Sigmoid colon (tissue), 6 donors: ENCODE measurements at regions not wholly inside any gene's neighbourhood (a gene's known extent, or its start where the extent isn't known, plus 50 kb on each side); places are given as distances from the start of the nearest gene placed in this dataset.

Experiments used
- DNase-seq: peaks from one replicate; pipeline ENCODE4 v3.0.0-alpha.2; 2019
- H3K27ac ChIP-seq, 4 donors: fragments of 200-600 bp; sonication (generic); one replicate each; pipeline ENCODE4 v1.5.1; 2016 to 2019; ENCODE audit warnings: mild to moderate bottlenecking in 1 of 4
- H3K27me3 ChIP-seq, 3 donors: fragments of 200-600 bp; sonication (generic); one replicate each; pipeline ENCODE4 v1.5.1; 2019; ENCODE audit warnings: mild to moderate bottlenecking in 1 of 3
- H3K36me3 ChIP-seq, 4 donors: fragments of 200-600 bp; sonication (generic); one replicate each; pipeline ENCODE4 v1.5.1; 2016 to 2019
- H3K4me1 ChIP-seq, 4 donors: fragments of 200-600 bp; sonication (generic); one replicate each; pipeline ENCODE4 v1.5.1; 2017 to 2019
- H3K4me3 ChIP-seq, 4 donors: fragments of 200-600 bp; sonication (generic); one replicate each; pipeline ENCODE4 v1.5.1; 2017 to 2019; ENCODE audit warnings: mild to moderate bottlenecking in 2 of 4, moderate library complexity in 1 of 4
- H3K9me3 ChIP-seq, 4 donors: fragments of 200-600 bp in 3 of 4; sonication (generic) in 3 of 4; one replicate each; pipeline versions ENCODE4 v1.5.1 to v1.6.1; 2013 to 2019
- EP300 ChIP-seq, 4 donors: sonication (generic); formaldehyde crosslinking; IDR thresholded peaks; one replicate each; pipeline ENCODE4 v1.6.1; 2017; ENCODE audit warnings: antibody characterized with exemption in 4 of 4
- POLR2A ChIP-seq, 2 donors: fragments of 450-650 bp; IDR thresholded peaks; one replicate each; pipeline ENCODE4 v1.6.1; 2016; ENCODE audit warnings: antibody characterized with exemption in 2 of 2, mild to moderate bottlenecking in 2 of 2, moderate library complexity in 2 of 2
- POLR2AphosphoS5 ChIP-seq, 4 donors: sonication (generic); formaldehyde crosslinking; IDR thresholded peaks; one replicate each; pipeline ENCODE4 v1.6.1; 2017; ENCODE audit warnings: antibody characterized with exemption in 4 of 4
- WGBS, 2 donors: extraction: QIAGEN DNeasy Blood & Tissue Kit; methylation state at CpG; one replicate each; pipeline ENCODE4 v1.1.7; 2013; 5-methylcytosine and 5-hydroxymethylcytosine counted together
- intact Hi-C: fragments of 100-400 bp; cut with DNase I; formaldehyde crosslinking; loops from one replicate; pipeline ENCODE4 v1.15.1; 2023
- TF ChIP-seq, protein P1 (sequence below), 4 experiments: fragments of 450-650 bp in 3 of 4; fragments of 200-600 bp in 1 of 4; IDR thresholded peaks; one replicate each; pipeline ENCODE4 v1.5.1; 2016 to 2019; ENCODE audit warnings: antibody characterized with exemption in 4 of 4, mild to moderate bottlenecking in 3 of 4, moderate library complexity in 2 of 4
- donor health status: healthy with polysubstance abuse.
- donor health status: healthy.

DNA sequence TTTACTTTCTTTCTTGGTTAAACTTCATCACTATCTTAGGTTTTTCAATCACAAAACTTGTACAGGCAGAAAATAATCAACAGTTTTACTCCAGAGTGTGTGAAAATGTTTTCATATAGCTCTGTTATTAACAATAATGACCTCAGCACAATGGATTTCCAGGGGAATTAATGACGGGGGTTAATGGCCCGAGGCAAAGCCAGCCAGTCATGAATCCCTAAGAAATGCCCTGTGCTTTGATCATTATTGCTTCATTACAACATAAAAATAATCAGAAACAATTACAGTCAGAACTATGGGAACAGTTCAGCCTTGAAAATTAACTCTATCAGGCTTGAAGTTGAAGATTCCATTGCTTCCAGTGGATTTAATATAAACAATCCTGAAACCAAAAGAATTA is 875.4 kb downstream of the ROBO2 start:
- Histone ChIP-seq H3K9me3 (no peaks in the 10 kb centered on the region), H3K4me3 (no peak overlapping the region), H3K4me1 (no peaks in the 10 kb centered on the region), H3K36me3 (no peaks in the 10 kb centered on the region), H3K27me3 (no peaks in the 10 kb centered on the region), H3K27ac (no peak overlapping the region)
- TF ChIP-seq POLR2AphosphoS5 (IDR thresholded peaks at IDR 0.05) (no peak), POLR2A (IDR thresholded peaks at IDR 0.05) (no peak), EP300 (IDR thresholded peaks at IDR 0.05) (no peak)
- TF ChIP-seq, protein P1, sequence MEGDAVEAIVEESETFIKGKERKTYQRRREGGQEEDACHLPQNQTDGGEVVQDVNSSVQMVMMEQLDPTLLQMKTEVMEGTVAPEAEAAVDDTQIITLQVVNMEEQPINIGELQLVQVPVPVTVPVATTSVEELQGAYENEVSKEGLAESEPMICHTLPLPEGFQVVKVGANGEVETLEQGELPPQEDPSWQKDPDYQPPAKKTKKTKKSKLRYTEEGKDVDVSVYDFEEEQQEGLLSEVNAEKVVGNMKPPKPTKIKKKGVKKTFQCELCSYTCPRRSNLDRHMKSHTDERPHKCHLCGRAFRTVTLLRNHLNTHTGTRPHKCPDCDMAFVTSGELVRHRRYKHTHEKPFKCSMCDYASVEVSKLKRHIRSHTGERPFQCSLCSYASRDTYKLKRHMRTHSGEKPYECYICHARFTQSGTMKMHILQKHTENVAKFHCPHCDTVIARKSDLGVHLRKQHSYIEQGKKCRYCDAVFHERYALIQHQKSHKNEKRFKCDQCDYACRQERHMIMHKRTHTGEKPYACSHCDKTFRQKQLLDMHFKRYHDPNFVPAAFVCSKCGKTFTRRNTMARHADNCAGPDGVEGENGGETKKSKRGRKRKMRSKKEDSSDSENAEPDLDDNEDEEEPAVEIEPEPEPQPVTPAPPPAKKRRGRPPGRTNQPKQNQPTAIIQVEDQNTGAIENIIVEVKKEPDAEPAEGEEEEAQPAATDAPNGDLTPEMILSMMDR (IDR thresholded peaks at IDR 0.05) = no peak
- intact Hi-C loops = no loop called here
- 72 to 82% methylated on average over 2 of the region's 2 CpGs for WGBS, 2 donors
- no peak for DNase-seq

DNA sequence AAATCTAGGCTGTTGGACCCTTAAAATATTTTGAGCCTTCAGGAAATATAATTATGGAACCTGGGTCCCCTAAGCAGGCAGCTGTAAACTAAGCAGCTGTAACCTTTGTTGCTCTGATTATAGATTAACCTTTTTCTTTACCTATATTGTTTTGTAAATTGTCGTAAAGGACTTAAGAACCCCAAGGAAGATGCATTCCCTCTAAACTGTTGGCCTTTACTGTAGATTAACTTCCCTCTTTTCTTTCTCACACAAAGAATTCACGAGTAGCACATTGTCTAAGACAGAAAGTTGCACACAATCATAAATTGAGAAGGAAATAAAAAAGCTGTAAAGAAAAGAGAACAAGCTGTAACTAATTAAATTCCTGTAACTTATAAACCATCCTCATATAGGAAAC is 877.3 kb downstream of the ROBO2 start:
- DNase-seq = no peak
- no peaks in the 10 kb centered on the region for H3K27me3 ChIP-seq
- H3K4me1 ChIP-seq = no peaks in the 10 kb centered on the region
- intact Hi-C loops = no loop called here
- TF ChIP-seq, protein P1 (IDR thresholded peaks at IDR 0.05) = no peak
- TF ChIP-seq EP300 (IDR thresholded peaks at IDR 0.05) (no peak), POLR2AphosphoS5 (IDR thresholded peaks at IDR 0.05) (no peak), POLR2A (IDR thresholded peaks at IDR 0.05) (no peak)
- no peak overlapping the region for H3K4me3 ChIP-seq
- 15 to 52% methylated on average over 2 of the region's 2 CpGs for WGBS, 2 donors
- H3K36me3 ChIP-seq = no peaks in the 10 kb centered on the region
- H3K9me3 ChIP-seq = no peaks in the 10 kb centered on the region
- no peak overlapping the region for H3K27ac ChIP-seq

- Histone ChIP-seq H3K9me3 (no peaks in the 10 kb centered on the region), H3K27me3 (no peaks in the 10 kb centered on the region), H3K36me3 (no peaks in the 10 kb centered on the region), H3K4me1 (no peaks in the 10 kb centered on the region), H3K4me3 (no peak overlapping the region), H3K27ac (no peak overlapping the region)
- intact Hi-C loops = no loop called here
- TF ChIP-seq, protein P1 (IDR thresholded peaks at IDR 0.05) = no peak
- TF ChIP-seq EP300 (IDR thresholded peaks at IDR 0.05) = no peak
- DNase-seq = no peak
Measured at GRCh38 chr3:77919244-77919643, 879.3 kb downstream of the ROBO2 start.

DNA sequence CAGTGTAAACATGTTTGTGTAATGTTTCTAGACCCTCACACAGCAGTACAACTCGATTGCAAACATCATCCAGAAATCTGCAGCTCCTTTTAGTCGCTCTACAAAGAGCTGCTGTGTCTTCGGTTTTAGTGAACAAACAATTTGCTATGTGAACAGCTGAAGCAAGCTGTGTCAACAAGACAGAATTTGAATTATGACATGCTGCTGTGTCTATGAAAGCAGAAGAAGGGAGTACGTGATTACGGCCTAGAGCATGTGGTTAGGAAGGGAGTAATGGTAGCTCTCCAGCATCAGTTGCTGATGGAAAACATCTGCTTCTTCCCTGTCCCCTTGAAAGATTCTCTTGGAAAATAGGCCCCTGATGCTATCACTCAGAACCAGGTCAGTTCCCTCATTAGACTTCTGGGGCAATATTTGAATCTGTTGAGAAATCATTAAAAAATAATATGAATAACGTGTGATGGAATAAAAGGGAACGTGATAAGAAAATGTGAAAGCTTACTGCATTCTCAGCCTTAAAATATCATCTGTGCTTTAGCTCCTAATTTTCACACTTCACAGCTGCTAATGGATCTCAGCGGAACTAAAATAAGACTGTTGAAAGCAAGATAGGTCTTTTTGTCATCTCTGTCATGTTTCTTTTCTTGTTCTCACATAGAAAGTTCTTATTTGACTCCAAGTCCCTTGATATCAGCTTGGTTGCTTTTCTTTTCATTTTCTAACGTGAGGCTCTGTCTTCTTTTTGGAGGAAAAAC is 891.5 kb downstream of the ROBO2 start:
- H3K4me1 ChIP-seq = no peaks in the 10 kb centered on the region
- H3K9me3 ChIP-seq = no peaks in the 10 kb centered on the region
- H3K27me3 ChIP-seq = no peaks in the 10 kb centered on the region
- peak overlapping the region in 1 of 4 donors; percentile 23 for H3K27ac ChIP-seq
- TF ChIP-seq EP300 (IDR thresholded peaks at IDR 0.05) (no peak), POLR2AphosphoS5 (IDR thresholded peaks at IDR 0.05) (peak in 3 of 4 donors; percentile 24 to 61 (median 37)), POLR2A (IDR thresholded peaks at IDR 0.05) (no peak)
- TF ChIP-seq, protein P1 (IDR thresholded peaks at IDR 0.05) = no peak
- DNase-seq = peak; percentile 60
- no peak overlapping the region for H3K4me3 ChIP-seq
- WGBS, 2 donors = 46 to 63% methylated on average over 9 of the region's 9 CpGs
- H3K36me3 ChIP-seq = no peaks in the 10 kb centered on the region
- intact Hi-C loops = no loop called here

- no peak for DNase-seq
- Histone ChIP-seq H3K9me3 (no peaks in the 10 kb centered on the region), H3K4me3 (no peak overlapping the region), H3K36me3 (no peaks in the 10 kb centered on the region), H3K4me1 (no peaks in the 10 kb centered on the region), H3K27me3 (no peaks in the 10 kb centered on the region), H3K27ac (no peak overlapping the region)
- whole genome bisulfite sequencing, 2 donors = 78 to 93% methylated on average over 1 of the region's 1 CpG
- intact Hi-C loops = no loop called here
- TF ChIP-seq POLR2A (IDR thresholded peaks at IDR 0.05) = no peak
- no peak for TF ChIP-seq POLR2AphosphoS5 (IDR thresholded peaks at IDR 0.05)
- TF ChIP-seq EP300 (IDR thresholded peaks at IDR 0.05) = no peak
- TF ChIP-seq, protein P1 (IDR thresholded peaks at IDR 0.05) = no peak
Measured at GRCh38 chr3:77932926-77933325, 893.0 kb downstream of the ROBO2 start.
